ENCODE measurements at regions not wholly inside any gene's neighbourhood (a gene's known extent, or its start where the extent isn't known, plus 50 kb on each side); places are given as distances from the start of the nearest gene placed in this dataset.

DNA sequence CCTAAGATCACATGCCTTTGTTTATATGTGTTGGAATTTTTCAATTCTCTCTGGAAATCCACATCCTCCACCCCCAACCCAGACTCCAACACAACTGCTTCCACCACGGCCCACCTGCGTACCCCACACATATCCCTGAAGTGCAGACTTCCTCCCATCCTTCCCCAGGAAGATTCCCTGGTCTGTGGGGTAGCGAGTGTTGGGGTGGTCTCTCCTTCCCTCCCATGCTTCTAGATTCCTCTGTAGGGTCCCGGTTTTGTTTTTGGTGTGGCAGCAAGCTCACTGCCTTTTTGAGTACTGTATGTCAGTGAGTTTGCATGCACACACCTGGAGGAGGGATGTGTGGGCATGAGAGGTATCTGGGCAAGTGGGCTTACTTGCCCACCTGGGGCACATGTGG lies 127.6 kb downstream of the MRPL14 start:
- TF ChIP-seq, protein P1, sequence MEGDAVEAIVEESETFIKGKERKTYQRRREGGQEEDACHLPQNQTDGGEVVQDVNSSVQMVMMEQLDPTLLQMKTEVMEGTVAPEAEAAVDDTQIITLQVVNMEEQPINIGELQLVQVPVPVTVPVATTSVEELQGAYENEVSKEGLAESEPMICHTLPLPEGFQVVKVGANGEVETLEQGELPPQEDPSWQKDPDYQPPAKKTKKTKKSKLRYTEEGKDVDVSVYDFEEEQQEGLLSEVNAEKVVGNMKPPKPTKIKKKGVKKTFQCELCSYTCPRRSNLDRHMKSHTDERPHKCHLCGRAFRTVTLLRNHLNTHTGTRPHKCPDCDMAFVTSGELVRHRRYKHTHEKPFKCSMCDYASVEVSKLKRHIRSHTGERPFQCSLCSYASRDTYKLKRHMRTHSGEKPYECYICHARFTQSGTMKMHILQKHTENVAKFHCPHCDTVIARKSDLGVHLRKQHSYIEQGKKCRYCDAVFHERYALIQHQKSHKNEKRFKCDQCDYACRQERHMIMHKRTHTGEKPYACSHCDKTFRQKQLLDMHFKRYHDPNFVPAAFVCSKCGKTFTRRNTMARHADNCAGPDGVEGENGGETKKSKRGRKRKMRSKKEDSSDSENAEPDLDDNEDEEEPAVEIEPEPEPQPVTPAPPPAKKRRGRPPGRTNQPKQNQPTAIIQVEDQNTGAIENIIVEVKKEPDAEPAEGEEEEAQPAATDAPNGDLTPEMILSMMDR (IDR thresholded peaks at IDR 0.05; ENCODE audit: insufficient read depth, low read length, poor library complexity, severe bottlenecking), result no peak
- TF ChIP-seq EZH2phosphoT487 (conservative IDR thresholded peaks at IDR 0.05; ENCODE audit: low read length), result no peak

Data from SU-DHL-6 (cell line).